Small intestine (tissue), 7 donors: ENCODE measurements at regions not wholly inside any gene's neighbourhood (a gene's known extent, or its start where the extent isn't known, plus 50 kb on each side); places are given as distances from the start of the nearest gene placed in this dataset.

Experiments
- DNase-seq, 2 donors: peaks; one replicate each; pipeline versions ENCODE4 v3.0.0 to v3.0.0-alpha.2; 2013
- FAIRE-seq: peaks from 2 replicates; lab custom pipeline; 2012; peaks lifted over from hg19 to GRCh38; lab: Jason Lieb, UNC
- H3K27ac ChIP-seq, 3 donors: one replicate each; pipeline ENCODE4 v1.5.1; 2013; ENCODE audit warnings: low read length in 2 of 3, mild to moderate bottlenecking in 2 of 3, control low read depth in 1 of 3, inconsistent platforms in 1 of 3, low read depth in 1 of 3, moderate library complexity in 1 of 3
- H3K27me3 ChIP-seq, 3 donors: one replicate each; pipeline ENCODE4 v1.6.1; 2013; ENCODE audit warnings: low read length in 3 of 3, inconsistent platforms in 1 of 3; ENCODE audit not compliant: control insufficient read depth in 3 of 3, insufficient read depth in 3 of 3
- H3K36me3 ChIP-seq, 3 donors: one replicate each; pipeline ENCODE4 v1.6.1; 2013; ENCODE audit warnings: low read length in 3 of 3, inconsistent platforms in 1 of 3, low read depth in 1 of 3, mild to moderate bottlenecking in 1 of 3, moderate library complexity in 1 of 3; ENCODE audit not compliant: control insufficient read depth in 3 of 3, insufficient read depth in 2 of 3
- H3K4me1 ChIP-seq, 3 donors: one replicate each; pipeline ENCODE4 v1.6.1; 2013; ENCODE audit warnings: low read length in 2 of 3, inconsistent platforms in 1 of 3, low read depth in 1 of 3, mild to moderate bottlenecking in 1 of 3, moderate library complexity in 1 of 3; ENCODE audit not compliant: control insufficient read depth in 3 of 3, insufficient read depth in 2 of 3
- H3K4me3 ChIP-seq, 3 donors: one replicate each; pipeline ENCODE4 v1.5.1; 2013; ENCODE audit warnings: low read length in 3 of 3, control low read depth in 1 of 3, inconsistent platforms in 1 of 3, low read depth in 1 of 3, mild to moderate bottlenecking in 1 of 3, moderate library complexity in 1 of 3
- H3K9me3 ChIP-seq, 2 donors: one replicate each; pipeline ENCODE4 v1.6.1; 2013; ENCODE audit warnings: low read depth in 1 of 2, low read length in 1 of 2; ENCODE audit not compliant: control insufficient read depth in 2 of 2, insufficient read depth in 1 of 2
- WGBS, 3 donors: extraction: QIAGEN DNeasy Blood & Tissue Kit; methylation state at CpG; one replicate each; pipeline ENCODE4 v1.1.7; 2013; 5-methylcytosine and 5-hydroxymethylcytosine counted together
- donor health status: healthy with polysubstance abuse.
- donor health status: control.
- donor health status: control.
- donor health status: Bipolar disorder and iron deficiency.
- donor health status: healthy.

DNA sequence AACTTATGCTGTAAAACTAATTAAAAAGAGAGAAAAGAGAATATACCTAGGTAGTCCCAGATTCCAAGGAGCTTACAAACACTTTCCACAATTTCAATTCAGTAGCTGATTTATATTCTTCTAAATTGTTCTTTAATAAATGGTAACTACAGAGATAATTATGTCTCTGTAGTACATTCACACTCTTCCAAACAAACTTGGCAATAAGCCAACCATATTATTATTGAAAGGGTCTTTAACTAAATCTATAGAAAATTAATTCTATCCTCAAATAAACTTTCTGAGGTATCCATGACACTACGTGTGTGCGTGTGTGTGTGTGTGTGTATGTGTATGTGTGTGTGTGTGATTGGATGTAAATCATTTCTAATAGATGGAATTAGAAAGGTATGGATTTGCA lies 217.4 kb upstream of the EYS start:
- DNase-seq (no peak), FAIRE-seq (no peak)
- WGBS, 3 donors, result 74 to 98% (median 74%) methylated on average over 2 of the region's 2 CpGs
- H3K36me3 ChIP-seq, result no peaks in the 10 kb centered on the region
- H3K27ac ChIP-seq, result no peak overlapping the region
- H3K27me3 ChIP-seq, result no peaks in the 10 kb centered on the region
- H3K9me3 ChIP-seq, result peaks cover 0 to 3% of the 10 kb centered on the region in 2 donors
- H3K4me1 ChIP-seq, result no peaks in the 10 kb centered on the region
- H3K4me3 ChIP-seq, result no peak overlapping the region

DNA sequence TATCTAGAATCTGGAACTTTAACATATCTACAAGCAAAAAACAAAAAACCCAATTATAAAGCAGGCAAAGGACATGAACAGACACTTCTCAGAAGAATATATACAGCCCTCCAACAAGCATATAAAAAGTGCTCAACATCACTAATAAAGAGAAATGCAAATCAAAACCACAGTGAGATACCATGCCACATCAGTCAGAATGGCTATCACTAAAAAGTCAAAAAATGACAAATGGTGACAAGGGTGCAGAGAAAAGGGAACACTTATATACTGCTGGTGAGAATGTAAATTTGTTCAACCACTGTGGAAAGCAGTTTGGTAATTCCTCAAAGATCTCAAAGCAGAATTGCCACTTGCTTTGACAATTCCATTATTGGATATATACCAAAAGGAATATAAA lies 215.0 kb upstream of the EYS start:
- Histone ChIP-seq H3K36me3 (no peaks in the 10 kb centered on the region), H3K27ac (no peak overlapping the region), H3K4me1 (no peaks in the 10 kb centered on the region), H3K4me3 (no peak overlapping the region), H3K27me3 (no peaks in the 10 kb centered on the region), H3K9me3 (peaks cover 0 to 3% of the 10 kb centered on the region in 2 donors)
- FAIRE-seq (no peak), DNase-seq (no peak)

DNA sequence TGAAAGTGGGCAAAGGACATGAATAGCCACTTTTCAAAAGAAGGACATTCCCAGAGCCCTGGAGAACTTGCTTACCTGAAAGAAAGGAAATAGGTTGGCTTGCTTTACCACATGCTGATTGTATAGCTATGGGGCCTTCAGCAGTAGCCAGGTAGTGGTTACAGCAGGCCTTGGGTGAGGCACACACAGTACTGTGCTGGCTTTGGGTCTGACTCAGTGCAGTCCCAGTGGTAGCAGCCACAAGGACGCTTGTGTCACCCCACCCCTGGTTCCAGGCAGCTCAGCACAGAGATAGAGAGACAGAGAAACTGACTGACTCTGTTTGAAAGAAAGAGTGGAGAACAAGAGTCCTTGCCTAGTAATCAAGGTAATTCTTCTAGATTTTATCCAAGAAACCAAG lies 201.0 kb upstream of the EYS start:
- H3K4me3 ChIP-seq, result no peak overlapping the region
- 7 to 53% (median 29%) methylated on average over 1 of the region's 1 CpG for WGBS, 3 donors
- H3K4me1 ChIP-seq, result no peaks in the 10 kb centered on the region
- H3K27ac ChIP-seq, result no peak overlapping the region
- H3K36me3 ChIP-seq, result no peaks in the 10 kb centered on the region
- no peak for DNase-seq
- H3K9me3 ChIP-seq, result peaks cover 0 to 3% of the 10 kb centered on the region in 2 donors
- no peaks in the 10 kb centered on the region for H3K27me3 ChIP-seq
- FAIRE-seq, result no peak

DNA sequence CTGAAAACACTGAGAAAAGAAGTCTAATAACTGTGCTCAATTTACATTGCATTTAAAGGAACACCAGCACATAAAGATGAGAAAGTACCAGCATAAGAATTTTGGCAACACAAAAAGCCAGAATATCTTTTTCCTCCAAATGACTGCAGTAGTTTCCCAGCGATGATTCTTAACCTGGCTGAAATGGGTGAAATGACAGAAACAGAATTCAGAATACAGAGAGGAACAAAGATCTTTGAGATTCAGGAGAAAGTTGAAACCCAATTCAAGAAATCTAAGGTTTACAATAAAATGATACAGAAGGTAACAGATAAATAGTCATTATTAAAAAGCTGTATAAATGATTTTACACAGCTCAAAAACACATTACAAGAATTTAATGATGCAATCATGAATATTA lies 197.0 kb upstream of the EYS start:
- Histone ChIP-seq H3K27ac (no peak overlapping the region), H3K4me1 (no peaks in the 10 kb centered on the region), H3K4me3 (no peak overlapping the region), H3K36me3 (no peaks in the 10 kb centered on the region), H3K27me3 (no peaks in the 10 kb centered on the region), H3K9me3 (peaks cover 0 to 3% of the 10 kb centered on the region in 2 donors)
- no peak for DNase-seq
- 86 to 95% (median 92%) methylated on average over 1 of the region's 1 CpG for WGBS, 3 donors
- no peak for FAIRE-seq

DNA sequence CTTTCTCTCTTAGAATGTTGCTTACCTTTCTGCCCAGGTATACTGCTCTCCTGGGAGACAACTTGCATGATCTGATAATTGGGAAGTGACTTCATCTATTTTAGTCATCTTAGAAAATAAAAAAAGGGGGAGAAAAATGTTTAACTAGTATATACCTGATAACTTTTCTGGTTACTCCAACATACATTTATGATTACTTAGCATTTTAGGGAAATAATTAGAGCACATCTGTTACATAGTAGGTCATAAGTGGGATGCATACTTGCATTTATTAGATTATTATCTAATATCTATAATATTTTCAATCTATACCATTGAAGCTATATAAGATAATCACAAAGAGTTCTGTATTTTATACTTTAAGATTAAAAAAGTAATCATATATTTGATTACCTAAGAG lies 193.9 kb upstream of the EYS start:
- H3K4me1 ChIP-seq, result no peaks in the 10 kb centered on the region
- DNase-seq, result no peak
- H3K9me3 ChIP-seq, result peaks cover 0 to 2% of the 10 kb centered on the region in 2 donors
- H3K36me3 ChIP-seq, result no peaks in the 10 kb centered on the region
- H3K27me3 ChIP-seq, result no peaks in the 10 kb centered on the region
- H3K4me3 ChIP-seq, result no peak overlapping the region
- H3K27ac ChIP-seq, result no peak overlapping the region
- no peak for FAIRE-seq

DNA sequence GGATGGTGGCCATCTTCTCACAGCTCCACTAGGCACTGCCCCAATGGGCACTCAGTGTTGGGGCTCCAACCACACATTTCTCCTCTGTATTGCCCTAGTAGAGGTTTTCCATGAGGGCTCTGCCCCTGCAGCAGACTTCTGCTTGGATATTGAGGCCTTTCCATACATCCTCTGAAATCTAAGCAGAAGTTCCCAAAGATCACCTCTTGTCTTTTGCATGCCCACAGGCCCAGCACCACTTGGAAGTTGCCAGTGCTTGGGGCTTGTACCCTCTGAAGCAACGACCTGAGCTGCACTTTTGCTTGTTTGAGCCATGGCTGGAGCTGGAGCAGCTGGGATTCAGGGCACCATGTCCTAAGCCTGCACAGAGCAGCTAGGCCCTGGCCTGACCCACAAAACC lies 189.1 kb upstream of the EYS start:
- Histone ChIP-seq H3K4me3 (no peak overlapping the region), H3K9me3 (peaks cover 0 to 2% of the 10 kb centered on the region in 2 donors), H3K27ac (no peak overlapping the region), H3K4me1 (no peaks in the 10 kb centered on the region), H3K27me3 (no peaks in the 10 kb centered on the region), H3K36me3 (no peaks in the 10 kb centered on the region)
- FAIRE-seq, result no peak
- WGBS, 3 donors, result 0 to 16% (median 5%) methylated on average over 1 of the region's 1 CpG
- DNase-seq, result no peak

DNA sequence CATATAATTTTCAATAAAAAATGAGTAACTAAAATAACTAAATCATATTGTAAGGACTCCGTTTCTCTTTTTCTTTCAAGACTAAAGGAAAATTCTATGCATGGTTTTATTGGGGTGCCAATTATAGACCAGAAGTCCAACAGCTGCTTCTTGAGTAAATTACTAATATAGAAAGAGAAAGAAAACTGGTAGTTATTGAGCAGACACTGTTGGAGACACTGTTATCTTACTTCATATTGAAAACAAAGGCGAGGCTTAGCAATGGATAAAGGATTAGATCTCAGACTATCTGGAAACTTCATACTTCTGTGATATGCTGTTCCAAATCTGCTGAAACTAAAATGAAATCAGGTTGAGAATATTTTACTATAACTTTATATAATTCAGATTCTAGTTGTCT lies 169.6 kb upstream of the EYS start:
- Histone ChIP-seq H3K4me1 (no peaks in the 10 kb centered on the region), H3K27me3 (no peaks in the 10 kb centered on the region), H3K9me3 (no peaks in the 10 kb centered on the region), H3K36me3 (no peaks in the 10 kb centered on the region), H3K4me3 (no peak overlapping the region), H3K27ac (no peak overlapping the region)
- WGBS, 3 donors, result 18 to 57% (median 42%) methylated on average over 2 of the region's 2 CpGs
- no peak for DNase-seq
- FAIRE-seq, result no peak

DNA sequence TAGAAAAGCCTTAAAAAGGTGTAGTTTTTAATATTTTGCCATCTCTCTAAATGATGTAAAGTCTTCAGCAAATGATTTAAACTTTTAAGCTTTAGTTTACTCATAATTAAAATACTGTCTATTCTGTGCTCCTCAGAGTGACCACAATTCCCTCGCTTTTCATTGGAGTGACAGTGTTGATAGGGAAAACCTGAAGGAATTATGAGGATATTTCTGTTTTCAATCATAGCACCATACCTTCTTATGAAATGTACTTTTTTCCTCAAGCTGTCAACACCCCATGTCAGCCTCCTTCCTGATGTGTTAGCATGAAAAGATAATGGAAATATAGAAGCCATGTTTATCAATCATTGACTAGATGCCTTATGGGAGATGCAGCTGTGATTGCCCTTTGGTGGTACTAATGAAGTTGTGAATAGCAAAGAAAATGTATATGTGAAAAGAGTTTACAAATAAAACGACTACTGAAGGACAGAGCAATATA lies 145.4 kb upstream of the EYS start:
- Histone ChIP-seq H3K4me3 (no peak overlapping the region), H3K36me3 (no peaks in the 10 kb centered on the region), H3K4me1 (no peaks in the 10 kb centered on the region), H3K9me3 (peaks cover 0 to 3% of the 10 kb centered on the region in 2 donors), H3K27me3 (no peaks in the 10 kb centered on the region), H3K27ac (no peak overlapping the region)
- FAIRE-seq (no peak), DNase-seq (no peak)
- 71 to 79% (median 72%) methylated on average over 2 of the region's 2 CpGs for WGBS, 3 donors

DNA sequence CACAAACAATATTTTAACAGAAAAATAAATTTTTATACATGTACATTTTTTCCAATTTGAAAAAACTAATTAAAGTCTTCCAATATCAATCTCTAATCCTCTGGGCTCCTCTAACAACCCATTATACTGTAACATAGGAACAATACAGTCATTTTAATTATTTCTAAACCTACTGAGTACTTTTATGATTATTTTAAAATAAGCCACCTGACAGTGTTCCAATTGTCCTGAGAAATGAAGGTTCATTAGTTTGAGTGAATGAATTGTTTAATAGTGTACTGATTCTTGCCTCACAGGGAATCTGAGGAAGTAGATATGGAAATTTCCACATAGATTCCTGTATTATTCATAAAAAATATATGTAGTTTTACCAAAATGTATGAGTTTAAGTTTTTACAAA lies 123.1 kb upstream of the EYS start:
- no peaks in the 10 kb centered on the region for H3K36me3 ChIP-seq
- no peak overlapping the region for H3K4me3 ChIP-seq
- H3K27ac ChIP-seq, result no peak overlapping the region
- H3K27me3 ChIP-seq, result no peaks in the 10 kb centered on the region
- FAIRE-seq (no peak), DNase-seq (no peak)
- H3K4me1 ChIP-seq, result no peaks in the 10 kb centered on the region
- H3K9me3 ChIP-seq, result no peaks in the 10 kb centered on the region
